Mammary epithelial cell (primary cell): ENCODE measurements at regions not wholly inside any gene's neighbourhood (a gene's known extent, or its start where the extent isn't known, plus 50 kb on each side); places are given as distances from the start of the nearest gene placed in this dataset.

Experiments used
- CTCF ChIP-seq, 2 donors: IDR thresholded peaks in 1 of 2; conservative IDR thresholded peaks in 1 of 2; 2 replicates each; pipeline ENCODE4 v1.5.1; 2011 to 2012; ENCODE audit warnings: inconsistent platforms in 2 of 2, low read length in 2 of 2, mild to moderate bottlenecking in 2 of 2, control low read depth in 1 of 2, low read depth in 1 of 2; ENCODE audit not compliant: insufficient read depth in 1 of 2; ENCODE audit errors: extremely low read depth in 1 of 2
- EZH2 ChIP-seq: IDR thresholded peaks from 2 replicates; pipeline ENCODE4 v1.6.1; 2012; ENCODE audit warnings: low read length, inconsistent platforms, borderline replicate concordance

- TF ChIP-seq CTCF (conservative IDR thresholded peaks at IDR 0.05 in 1 of 2, IDR thresholded peaks at IDR 0.05 in 1 of 2; ENCODE audit: extremely low read depth in 1 of 2, insufficient read depth in 1 of 2, low read depth in 1 of 2, low read length in 2 of 2) (no peak), EZH2 (no peak)
Observed at GRCh38 chr2:220915092-220915623, 656.9 kb downstream of the EPHA4 start.
